Lower leg skin (tissue), 4 donors: ENCODE measurements at regions not wholly inside any gene's neighbourhood (a gene's known extent, or its start where the extent isn't known, plus 50 kb on each side); places are given as distances from the start of the nearest gene placed in this dataset.

Source experiments
- DNase-seq, 2 donors: peaks; one replicate each; pipeline ENCODE4 v3.0.0-alpha.2; 2019; ENCODE audit warnings: low spot score in 2 of 2
- H3K4me3 ChIP-seq: fragments of 200-600 bp; sonication (generic); 2 replicates; pipeline ENCODE4 v1.5.1; 2017; ENCODE audit warnings: mild to moderate bottlenecking, low read depth; ENCODE audit not compliant: poor library complexity, severe bottlenecking
- CTCF ChIP-seq, 3 donors: fragments of 450-650 bp; IDR thresholded peaks; one replicate each; pipeline ENCODE4 v1.5.1; 2016; ENCODE audit warnings: antibody characterized with exemption in 3 of 3, mild to moderate bottlenecking in 3 of 3, moderate library complexity in 2 of 3
- POLR2A ChIP-seq, 2 donors: fragments of 450-650 bp; IDR thresholded peaks; one replicate each; pipeline ENCODE4 v1.6.1; 2016 to 2017; ENCODE audit warnings: antibody characterized with exemption in 2 of 2, mild to moderate bottlenecking in 1 of 2, moderate library complexity in 1 of 2
- WGBS, 2 donors: methylation state at CpG; one replicate each; pipeline ENCODE4 v1.1.5; 2018; 5-methylcytosine and 5-hydroxymethylcytosine counted together
- intact Hi-C: fragments of 100-400 bp; cut with DNase I; formaldehyde crosslinking; loops from one replicate; pipeline ENCODE4 v1.15.0; 2023; ENCODE audit warnings: low total_unique reads

- 56 to 67% methylated on average over 1 of the region's 1 CpG for WGBS, 2 donors
- TF ChIP-seq CTCF (IDR thresholded peaks at IDR 0.05) = no peak
- TF ChIP-seq POLR2A (IDR thresholded peaks at IDR 0.05) = no peak
- no peak overlapping the region for H3K4me3 ChIP-seq
- intact Hi-C loops = no loop called here
- DNase-seq = no peak
Measured at GRCh38 chr12:91662021-91662420, 479.4 kb upstream of the DCN start.

GRCh38 chr12:91657032-91657431, 474.4 kb upstream of the DCN start:
- WGBS, 2 donors = 84% methylated on average over 3 of the region's 3 CpGs
- intact Hi-C loops = no loop called here
- DNase-seq = no peak
- TF ChIP-seq CTCF (IDR thresholded peaks at IDR 0.05) (no peak), POLR2A (IDR thresholded peaks at IDR 0.05) (no peak)
- H3K4me3 ChIP-seq = no peak overlapping the region

GRCh38 chr12:91655966-91656365, 473.3 kb upstream of the DCN start:
- DNase-seq = no peak
- 75 to 79% methylated on average over 3 of the region's 3 CpGs for WGBS, 2 donors
- TF ChIP-seq CTCF (IDR thresholded peaks at IDR 0.05) = no peak
- no peak for TF ChIP-seq POLR2A (IDR thresholded peaks at IDR 0.05)
- no peak overlapping the region for H3K4me3 ChIP-seq
- intact Hi-C loops = no loop called here

- intact Hi-C loops = no loop called here
- WGBS, 2 donors = 92 to 95% methylated on average over 3 of the region's 3 CpGs
- no peak overlapping the region for H3K4me3 ChIP-seq
- TF ChIP-seq CTCF (IDR thresholded peaks at IDR 0.05) (no peak), POLR2A (IDR thresholded peaks at IDR 0.05) (no peak)
- DNase-seq = no peak
Measured at GRCh38 chr12:91654087-91654486, 471.5 kb upstream of the DCN start.

GRCh38 chr12:91651728-91652127, 469.1 kb upstream of the DCN start:
- no peak for TF ChIP-seq POLR2A (IDR thresholded peaks at IDR 0.05)
- TF ChIP-seq CTCF (IDR thresholded peaks at IDR 0.05) = no peak
- DNase-seq = no peak
- intact Hi-C loops = no loop called here
- H3K4me3 ChIP-seq = no peak overlapping the region

GRCh38 chr12:91643763-91644162, 461.1 kb upstream of the DCN start:
- no peak for DNase-seq
- WGBS, 2 donors = 85 to 94% methylated on average over 2 of the region's 2 CpGs
- no peak overlapping the region for H3K4me3 ChIP-seq
- TF ChIP-seq CTCF (IDR thresholded peaks at IDR 0.05) (no peak), POLR2A (IDR thresholded peaks at IDR 0.05) (no peak)
- intact Hi-C loops = no loop called here
